Nephron (organoid): ENCODE measurements at regions not wholly inside any gene's neighbourhood (a gene's known extent, or its start where the extent isn't known, plus 50 kb on each side); places are given as distances from the start of the nearest gene placed in this dataset.

ENCODE experiments used
- H3K27ac Mint-ChIP-seq, 3 experiments: 2 replicates each; pipeline ENCODE4 v1.8.0; 2020; ENCODE audit warnings: mixed read lengths in 3 of 3, mild to moderate bottlenecking in 2 of 3, moderate library complexity in 1 of 3
- H3K27me3 Mint-ChIP-seq: 2 replicates; pipeline ENCODE4 v1.8.0; 2021; ENCODE audit warnings: low read depth, mild to moderate bottlenecking, moderate library complexity, mixed read lengths
- H3K36me3 Mint-ChIP-seq: 2 replicates; pipeline ENCODE4 v1.8.0; 2020; ENCODE audit warnings: low read depth, mixed read lengths
- H3K4me1 Mint-ChIP-seq: 2 replicates; pipeline ENCODE4 v1.8.0; 2020; ENCODE audit warnings: mixed read lengths
- H3K4me3 Mint-ChIP-seq, 3 experiments: 2 replicates each; pipeline ENCODE4 v1.8.0; 2020; ENCODE audit warnings: mild to moderate bottlenecking in 3 of 3, mixed read lengths in 3 of 3, moderate library complexity in 2 of 3
- H3K9me3 Mint-ChIP-seq: 2 replicates; pipeline ENCODE4 v1.8.0; 2020; ENCODE audit warnings: mixed read lengths
- TF ChIP-seq, protein P1 (sequence below), 3 experiments: fragments of 200-600 bp; sonication (generic); IDR thresholded peaks; one replicate each; pipeline ENCODE4 v1.5.0; 2021; ENCODE audit warnings: antibody characterized with exemption in 3 of 3; ENCODE audit not compliant: unreplicated experiment in 3 of 3

DNA sequence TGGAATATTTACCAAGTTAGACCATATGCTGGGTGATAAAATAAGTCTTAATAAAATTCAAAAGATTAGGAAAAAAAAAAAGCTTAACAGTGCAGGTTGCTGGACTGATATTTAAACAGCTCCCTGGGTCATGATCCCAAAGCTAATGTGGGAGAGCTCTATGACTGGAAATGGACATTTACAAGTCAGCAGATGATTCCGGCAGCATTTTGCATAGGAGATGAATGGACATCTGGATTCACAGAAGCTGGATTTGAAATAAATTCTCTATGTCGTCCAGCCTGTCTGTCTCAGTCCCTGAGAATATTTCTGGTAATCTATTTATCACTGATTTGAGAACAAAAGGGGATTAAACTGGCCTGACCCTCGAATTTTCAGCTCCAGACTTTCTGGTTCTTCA, 52.3 kb upstream of the KLHL25 start:
- Mint-ChIP-seq H3K9me3 (no peaks in the 10 kb centered on the region), H3K4me3 (no peak overlapping the region), H3K36me3 (no peaks in the 10 kb centered on the region), H3K4me1 (no peaks in the 10 kb centered on the region), H3K27me3 (peaks cover 14% of the 10 kb centered on the region), H3K27ac (no peak overlapping the region)
- TF ChIP-seq, protein P1, sequence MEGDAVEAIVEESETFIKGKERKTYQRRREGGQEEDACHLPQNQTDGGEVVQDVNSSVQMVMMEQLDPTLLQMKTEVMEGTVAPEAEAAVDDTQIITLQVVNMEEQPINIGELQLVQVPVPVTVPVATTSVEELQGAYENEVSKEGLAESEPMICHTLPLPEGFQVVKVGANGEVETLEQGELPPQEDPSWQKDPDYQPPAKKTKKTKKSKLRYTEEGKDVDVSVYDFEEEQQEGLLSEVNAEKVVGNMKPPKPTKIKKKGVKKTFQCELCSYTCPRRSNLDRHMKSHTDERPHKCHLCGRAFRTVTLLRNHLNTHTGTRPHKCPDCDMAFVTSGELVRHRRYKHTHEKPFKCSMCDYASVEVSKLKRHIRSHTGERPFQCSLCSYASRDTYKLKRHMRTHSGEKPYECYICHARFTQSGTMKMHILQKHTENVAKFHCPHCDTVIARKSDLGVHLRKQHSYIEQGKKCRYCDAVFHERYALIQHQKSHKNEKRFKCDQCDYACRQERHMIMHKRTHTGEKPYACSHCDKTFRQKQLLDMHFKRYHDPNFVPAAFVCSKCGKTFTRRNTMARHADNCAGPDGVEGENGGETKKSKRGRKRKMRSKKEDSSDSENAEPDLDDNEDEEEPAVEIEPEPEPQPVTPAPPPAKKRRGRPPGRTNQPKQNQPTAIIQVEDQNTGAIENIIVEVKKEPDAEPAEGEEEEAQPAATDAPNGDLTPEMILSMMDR (IDR thresholded peaks at IDR 0.05; ENCODE audit: unreplicated experiment in 3 of 3): no peak

DNA sequence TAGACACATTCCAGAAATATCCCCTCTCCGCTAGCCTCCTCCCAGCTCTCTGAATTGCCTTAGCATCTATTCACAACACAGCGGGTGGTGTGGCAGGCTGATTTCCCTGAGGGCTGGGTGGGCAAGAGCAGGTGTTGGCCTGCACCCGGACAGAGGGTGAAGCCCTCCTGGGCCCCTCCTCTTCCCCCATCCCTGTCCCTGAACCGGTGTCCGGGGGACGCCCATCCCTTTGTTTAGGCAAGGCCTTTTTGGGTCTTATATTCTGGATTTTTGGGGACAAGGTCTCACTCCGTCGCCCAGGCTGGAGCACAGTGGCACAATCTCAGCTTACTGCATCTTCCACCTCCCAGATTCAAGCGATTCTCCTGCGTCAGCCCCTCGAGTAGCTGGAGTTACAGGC, 55.2 kb upstream of the KLHL25 start:
- Mint-ChIP-seq H3K4me3 (no peak overlapping the region), H3K4me1 (no peaks in the 10 kb centered on the region), H3K27ac (no peak overlapping the region)

DNA sequence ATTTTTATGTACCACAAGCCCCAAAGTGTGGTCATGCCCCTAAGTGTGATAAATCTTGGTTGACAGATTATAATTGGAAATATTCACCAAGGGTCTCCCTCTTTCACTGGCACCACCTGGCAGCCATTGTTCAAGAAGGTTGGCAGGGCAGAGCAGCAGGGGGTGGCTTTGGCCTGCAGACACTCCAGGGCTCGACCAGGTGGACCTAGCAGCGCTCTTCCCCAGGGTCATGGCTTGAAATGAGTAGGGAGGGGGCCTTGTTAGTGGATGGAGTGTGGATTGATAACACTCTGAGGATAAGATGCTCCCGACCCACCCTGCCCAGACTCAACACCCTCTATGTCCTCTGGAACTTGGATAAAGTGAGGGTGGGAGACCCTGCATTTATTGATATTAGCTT, 58.2 kb upstream of the KLHL25 start:
- Mint-ChIP-seq H3K36me3 (no peaks in the 10 kb centered on the region), H3K27ac (no peak overlapping the region), H3K9me3 (no peaks in the 10 kb centered on the region), H3K27me3 (peaks cover 29% of the 10 kb centered on the region), H3K4me3 (no peak overlapping the region), H3K4me1 (no peaks in the 10 kb centered on the region)
- TF ChIP-seq, protein P1 (IDR thresholded peaks at IDR 0.05; ENCODE audit: unreplicated experiment in 3 of 3): no peak

More for the DNA sequence above, 55.2 kb upstream of the KLHL25 start:
- no peaks in the 10 kb centered on the region for H3K9me3 Mint-ChIP-seq
- TF ChIP-seq, protein P1 (IDR thresholded peaks at IDR 0.05; ENCODE audit: unreplicated experiment in 3 of 3): no peak
- H3K36me3 Mint-ChIP-seq: no peaks in the 10 kb centered on the region
- H3K27me3 Mint-ChIP-seq: peaks cover 12% of the 10 kb centered on the region

- H3K36me3 Mint-ChIP-seq: no peaks in the 10 kb centered on the region
- no peaks in the 10 kb centered on the region for H3K4me1 Mint-ChIP-seq
- H3K27ac Mint-ChIP-seq: no peak overlapping the region
- no peak overlapping the region for H3K4me3 Mint-ChIP-seq
- no peaks in the 10 kb centered on the region for H3K9me3 Mint-ChIP-seq
- H3K27me3 Mint-ChIP-seq: peaks cover 40% of the 10 kb centered on the region
- TF ChIP-seq, protein P1 (IDR thresholded peaks at IDR 0.05; ENCODE audit: unreplicated experiment in 3 of 3): peak; percentile 75 to 81 (median 78)
Measured at GRCh38 chr15:85854345-85855097, 59.8 kb upstream of the KLHL25 start.

- H3K9me3 Mint-ChIP-seq: no peaks in the 10 kb centered on the region
- H3K4me1 Mint-ChIP-seq: no peaks in the 10 kb centered on the region
- no peaks in the 10 kb centered on the region for H3K36me3 Mint-ChIP-seq
- TF ChIP-seq, protein P1 (IDR thresholded peaks at IDR 0.05; ENCODE audit: unreplicated experiment in 3 of 3): peak; percentile 77 to 79 (median 77)
- H3K27ac Mint-ChIP-seq: no peak overlapping the region
- peak overlapping the region; percentile 17 to 45 (median 24) for H3K4me3 Mint-ChIP-seq
- peaks cover 38% of the 10 kb centered on the region for H3K27me3 Mint-ChIP-seq
Measured at GRCh38 chr15:85858586-85859375, 64.1 kb upstream of the KLHL25 start.
